GM13977 (cell line): ENCODE measurements at regions not wholly inside any gene's neighbourhood (a gene's known extent, or its start where the extent isn't known, plus 50 kb on each side); places are given as distances from the start of the nearest gene placed in this dataset.
"Not testable (repeated sequence)": the region's sequence is repeated elsewhere in the genome, so short reads cannot be mapped to it uniquely, and the experiment has no call there.

Source experiments
- DNase-seq: peaks from one replicate; pipeline ENCODE4 v3.0.0; 2012; ENCODE audit warnings: low spot score
- CTCF ChIP-seq: IDR thresholded peaks from 2 replicates; pipeline ENCODE4 v1.5.1; 2012; ENCODE audit warnings: mild to moderate bottlenecking, control low read depth; ENCODE audit not compliant: insufficient read depth; ENCODE audit errors: extremely low read depth, missing control alignments
- in situ Hi-C: fragments of 300-500 bp; cut with MboI; formaldehyde crosslinking; loops from one replicate; pipeline ENCODE4 v1.12.0; 2022; ENCODE audit warnings: low sequenced_read_pairs, low pct_unique_long_range_greater_than_20kb, mixed read lengths, inconsistent platforms; ENCODE audit not compliant: unreplicated experiment

- in situ Hi-C loops = no loop called here
Observed at GRCh38 chr2:40690036-40690435, 238.1 kb upstream of the SLC8A1 start.

GRCh38 chr2:40690525-40690924 lies 238.6 kb upstream of the SLC8A1 start:
- TF ChIP-seq CTCF = no peak
- no peak for DNase-seq
- in situ Hi-C loops = no loop called here

More at GRCh38 chr2:40690036-40690435, 238.1 kb upstream of the SLC8A1 start:
- no peak for DNase-seq
- no peak for TF ChIP-seq CTCF

- TF ChIP-seq CTCF = no peak
- in situ Hi-C loops = no loop called here
- no peak for DNase-seq
Observed at GRCh38 chr2:40700231-40700954, 248.5 kb upstream of the SLC8A1 start.

- in situ Hi-C loops, DNase-seq: not testable (repeated sequence)
Observed at GRCh38 chr2:40712197-40712894, 260.5 kb upstream of the SLC8A1 start.

GRCh38 chr2:40716879-40717278 lies 265.0 kb upstream of the SLC8A1 start:
- TF ChIP-seq CTCF = no peak
- no peak for DNase-seq
- in situ Hi-C loops = no loop called here

- no peak for DNase-seq
- TF ChIP-seq CTCF = no peak
- in situ Hi-C loops = no loop called here
Observed at GRCh38 chr2:40719414-40719813, 267.5 kb upstream of the SLC8A1 start.

- no peak for TF ChIP-seq CTCF
- DNase-seq = no peak
- in situ Hi-C loops = no loop called here
Observed at GRCh38 chr2:40721595-40721994, 269.7 kb upstream of the SLC8A1 start.
